ENCODE measurements at regions not wholly inside any gene's neighbourhood (a gene's known extent, or its start where the extent isn't known, plus 50 kb on each side); places are given as distances from the start of the nearest gene placed in this dataset.

DNA sequence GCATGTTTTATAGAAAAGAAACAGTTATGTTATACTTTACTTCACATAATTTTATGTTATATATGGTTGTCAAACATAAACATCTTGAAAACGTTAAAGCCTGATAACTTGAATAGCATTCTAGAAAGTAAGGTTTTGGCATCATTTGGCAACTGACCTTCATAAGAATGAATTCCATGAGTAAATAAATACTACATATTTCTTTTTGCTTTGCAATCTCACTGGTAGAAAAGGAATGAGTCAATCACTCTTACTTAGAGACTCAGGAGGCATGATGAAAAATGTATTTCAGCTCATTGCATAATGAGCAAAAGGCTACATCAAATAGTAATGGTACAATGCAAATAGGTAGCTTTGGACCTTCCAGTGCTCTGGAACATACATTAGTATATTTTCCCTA is 1381.9 kb downstream of the EFNB2 start:
- no peak for DNase-seq

DNA sequence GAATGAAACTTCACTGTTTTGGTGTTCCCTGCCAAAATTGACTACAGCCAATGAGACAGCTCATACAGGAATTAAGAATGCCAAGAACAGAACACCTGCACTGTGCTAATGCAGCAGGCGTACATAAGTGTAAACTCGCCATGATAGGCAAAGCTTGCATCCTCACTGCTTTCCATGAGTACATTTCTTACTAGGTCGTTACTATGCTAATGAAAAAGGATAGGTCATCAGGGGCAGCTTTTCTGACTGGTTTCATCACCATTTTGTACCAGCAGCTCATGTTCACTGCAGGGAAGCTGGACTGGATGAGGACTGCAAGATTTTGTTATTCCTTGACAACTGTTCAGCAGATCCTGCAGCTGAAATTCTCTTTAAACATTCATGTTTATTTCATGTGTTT is 1383.8 kb downstream of the EFNB2 start:
- no peak for DNase-seq

DNA sequence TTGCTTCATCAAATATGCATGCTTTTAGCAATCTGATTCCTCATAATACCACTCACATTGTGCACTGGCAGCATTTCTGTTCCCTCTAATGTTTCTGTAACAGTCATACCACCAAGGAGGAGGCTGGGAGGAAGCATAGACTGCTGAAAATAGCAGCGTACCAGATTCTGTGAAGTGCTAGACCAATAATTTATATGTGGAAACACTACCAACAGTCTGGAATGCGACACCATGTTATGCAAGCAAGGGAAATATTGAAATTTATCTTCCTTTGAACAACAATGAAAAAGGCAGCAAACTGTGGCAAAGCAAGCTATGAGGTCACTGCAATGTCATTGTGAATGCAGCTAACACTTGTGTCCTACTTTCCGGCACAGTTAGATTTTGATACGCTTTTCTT is 1388.0 kb downstream of the EFNB2 start:
- no peak for DNase-seq

DNA sequence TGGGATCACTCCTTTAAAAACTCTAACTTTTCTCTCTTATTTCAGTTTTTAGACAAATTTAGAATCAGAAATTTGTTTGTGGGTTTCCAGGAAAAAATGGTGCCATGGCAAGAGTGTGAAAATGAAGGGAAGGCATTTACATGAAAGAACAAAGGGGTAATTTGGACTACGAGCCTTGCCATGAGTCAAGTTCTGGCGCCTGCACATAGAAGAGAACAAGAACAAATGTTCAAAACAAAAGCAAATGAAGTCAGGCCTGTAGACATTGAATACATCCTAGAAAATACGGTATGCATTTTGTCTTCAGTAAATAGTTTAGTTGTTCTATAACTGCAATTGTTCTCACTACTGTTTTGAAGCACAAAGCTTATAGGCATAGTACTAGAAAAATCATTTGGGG is 1390.5 kb downstream of the EFNB2 start:
- no peak for DNase-seq

DNA sequence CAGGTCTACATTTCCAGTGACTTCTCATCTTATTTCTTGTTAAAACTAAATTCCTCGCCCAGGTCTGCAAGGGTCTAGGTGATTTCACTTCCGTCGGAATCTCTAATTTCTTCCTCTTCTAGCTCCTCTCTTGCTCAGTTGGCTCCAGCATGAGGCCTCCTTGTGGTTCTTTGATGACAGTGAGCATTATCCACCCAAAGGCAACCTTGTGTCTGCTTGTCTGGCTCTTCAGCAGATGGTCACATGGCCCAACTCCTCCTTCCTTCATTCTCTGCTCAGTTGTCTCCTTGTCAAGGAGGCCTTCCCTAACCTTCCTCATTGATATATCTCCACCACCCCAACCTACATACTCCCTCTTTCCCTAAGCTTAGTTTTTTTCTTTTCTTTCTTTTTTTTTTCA is 1391.4 kb downstream of the EFNB2 start:
- DNase-seq: no peak

DNA sequence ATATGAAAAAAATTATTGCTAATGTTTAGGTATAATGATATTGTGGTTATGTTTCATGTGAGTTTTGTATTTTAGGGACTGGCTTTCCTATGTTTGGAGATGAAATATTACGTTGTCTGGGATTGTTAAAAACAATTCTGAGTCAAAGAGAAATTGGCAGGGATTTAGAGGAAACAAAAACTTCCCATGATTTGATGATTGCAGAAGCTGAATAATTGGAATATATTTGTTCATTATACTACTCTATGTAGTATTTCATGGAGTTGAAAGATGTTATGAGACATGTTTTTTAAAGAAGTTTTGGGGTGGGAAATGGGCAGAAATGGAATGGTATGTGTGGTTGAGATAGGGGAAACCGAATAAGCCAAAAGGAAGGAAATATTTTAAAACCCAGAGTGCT is 1392.9 kb downstream of the EFNB2 start:
- DNase-seq: no peak

DNA sequence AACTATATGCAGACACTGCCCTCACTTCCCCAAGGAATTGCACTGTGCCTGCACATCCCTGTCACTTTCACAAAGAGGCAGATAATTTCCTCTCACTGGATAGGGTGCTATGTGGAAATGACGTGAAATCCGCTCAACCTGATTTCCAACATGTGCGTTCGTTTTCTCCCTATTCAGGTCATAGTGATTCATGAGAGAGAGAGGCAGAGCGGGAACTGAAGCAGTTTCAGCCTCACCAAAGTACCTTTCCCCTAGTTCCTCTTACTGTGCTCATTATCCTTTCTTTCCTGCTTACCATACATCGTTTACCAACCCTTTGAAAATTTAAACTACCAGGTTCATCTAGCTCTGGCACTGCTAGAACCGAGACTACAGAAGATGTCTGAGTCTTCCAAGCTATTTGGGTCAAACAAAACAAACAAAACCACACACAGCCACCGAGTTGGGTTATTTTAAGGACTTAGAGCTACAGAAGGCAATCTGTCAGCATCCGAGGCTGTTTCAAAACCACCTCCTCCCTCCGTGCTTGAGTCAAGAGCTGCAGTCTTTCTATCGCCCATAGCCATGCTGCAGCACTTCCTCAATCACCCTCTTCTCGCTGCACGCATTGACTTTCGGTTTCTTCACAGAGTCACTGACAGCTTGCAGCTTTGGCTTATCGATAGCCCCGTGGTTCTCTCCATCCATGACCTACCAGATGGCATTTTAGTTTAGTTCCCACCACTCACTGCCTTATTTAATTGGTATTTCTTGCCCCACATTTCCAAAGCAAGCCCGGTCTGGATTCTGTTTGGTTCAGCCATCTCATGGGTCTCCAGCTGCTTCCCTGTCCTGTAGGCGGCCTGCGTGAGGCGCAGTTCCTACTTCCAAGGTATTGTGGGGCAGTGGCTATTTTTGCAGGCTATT is 1395.8 kb downstream of the EFNB2 start:
- DNase-seq: peak; percentile 84

DNA sequence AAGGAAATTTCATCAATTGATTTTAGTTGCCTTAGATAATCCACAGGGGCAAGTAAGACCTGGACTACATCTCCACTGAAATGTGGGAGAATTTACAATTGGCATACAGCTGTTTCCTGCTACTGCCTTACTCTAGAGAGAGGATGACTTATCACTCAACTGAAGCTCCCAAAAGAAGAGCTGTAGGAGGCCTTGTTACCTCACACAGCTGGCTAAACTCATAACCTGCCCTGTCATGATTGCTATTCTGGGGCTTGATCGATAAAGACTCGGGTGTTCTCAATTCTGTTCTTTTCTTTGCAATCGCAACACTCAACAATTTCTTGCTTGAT is 1396.4 kb downstream of the EFNB2 start:
- DNase-seq: no peak

DNA sequence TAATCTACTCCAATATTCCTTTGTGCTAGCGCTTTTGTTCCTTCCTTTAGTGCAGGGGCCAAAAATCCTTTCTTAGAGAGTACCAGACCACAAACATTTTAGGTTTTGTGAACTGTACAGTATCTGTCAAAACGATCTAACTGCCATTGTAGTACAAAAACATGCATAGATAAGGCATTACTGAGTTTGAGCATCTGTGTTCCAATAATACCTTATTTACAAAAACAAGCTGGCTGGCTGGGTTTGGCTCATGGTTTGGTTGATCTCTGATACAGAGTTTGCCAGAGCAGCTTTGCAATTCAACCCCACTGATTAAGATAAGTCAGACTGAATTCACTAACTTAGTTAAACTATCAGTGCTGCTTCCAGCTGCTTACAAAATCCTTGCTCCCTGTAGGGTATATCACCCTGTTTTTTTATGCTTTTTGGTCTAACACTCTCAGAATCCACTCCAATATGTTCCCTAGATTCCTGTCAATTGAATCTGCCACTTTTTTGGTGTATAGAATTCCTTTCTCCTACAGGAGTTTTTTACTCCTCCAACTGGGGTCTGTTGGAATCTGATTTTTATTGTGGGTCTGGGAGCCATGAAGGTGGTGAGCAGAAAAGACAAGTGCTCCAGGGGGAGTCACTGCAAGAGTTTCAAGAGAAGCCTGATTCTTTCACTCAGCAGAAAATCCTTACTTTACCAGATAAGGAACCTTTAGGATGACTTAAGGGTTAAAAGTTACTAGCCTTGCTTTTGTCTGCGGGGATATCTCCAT is 1399.4 kb downstream of the EFNB2 start:
- DNase-seq: no peak

DNA sequence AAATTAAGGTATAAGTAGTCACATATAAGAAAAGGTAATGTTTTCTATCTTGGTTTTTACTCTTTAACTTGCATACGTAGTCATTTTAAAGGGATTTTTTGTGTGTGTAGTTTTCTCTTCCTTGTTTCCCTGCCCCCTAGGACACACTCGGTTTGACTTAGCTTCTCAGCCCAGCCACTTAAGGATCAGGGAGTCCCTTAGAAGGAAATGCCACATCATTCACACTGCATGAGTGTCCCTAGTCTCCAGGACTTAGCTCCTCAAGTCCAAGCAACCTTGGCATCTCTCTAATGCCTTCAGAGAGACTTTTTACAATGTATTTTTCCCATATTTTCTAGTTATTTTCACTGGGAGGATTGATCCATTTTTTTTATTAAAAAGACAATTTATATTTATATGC is 1407.7 kb downstream of the EFNB2 start:
- no peak for DNase-seq

DNA sequence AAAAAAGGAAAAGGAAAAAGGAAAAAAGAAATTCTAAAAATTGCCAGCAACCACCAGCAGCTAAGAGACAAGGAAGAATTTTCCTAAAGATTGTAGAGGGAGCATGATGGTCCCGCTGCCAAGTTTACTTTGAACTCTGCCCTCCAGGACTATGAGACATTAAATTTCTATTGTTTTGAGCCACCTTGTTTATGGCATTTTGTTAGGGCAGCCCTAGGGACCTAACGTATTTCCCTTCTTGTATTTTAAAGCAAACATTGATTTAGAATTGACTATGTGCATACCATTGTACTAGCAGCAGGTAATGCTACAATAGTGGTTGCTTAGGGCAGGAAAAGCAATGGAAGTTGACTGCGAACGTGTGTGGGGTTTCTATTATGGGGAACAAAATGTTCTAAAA is 1414.2 kb downstream of the EFNB2 start:
- DNase-seq: no peak

DNA sequence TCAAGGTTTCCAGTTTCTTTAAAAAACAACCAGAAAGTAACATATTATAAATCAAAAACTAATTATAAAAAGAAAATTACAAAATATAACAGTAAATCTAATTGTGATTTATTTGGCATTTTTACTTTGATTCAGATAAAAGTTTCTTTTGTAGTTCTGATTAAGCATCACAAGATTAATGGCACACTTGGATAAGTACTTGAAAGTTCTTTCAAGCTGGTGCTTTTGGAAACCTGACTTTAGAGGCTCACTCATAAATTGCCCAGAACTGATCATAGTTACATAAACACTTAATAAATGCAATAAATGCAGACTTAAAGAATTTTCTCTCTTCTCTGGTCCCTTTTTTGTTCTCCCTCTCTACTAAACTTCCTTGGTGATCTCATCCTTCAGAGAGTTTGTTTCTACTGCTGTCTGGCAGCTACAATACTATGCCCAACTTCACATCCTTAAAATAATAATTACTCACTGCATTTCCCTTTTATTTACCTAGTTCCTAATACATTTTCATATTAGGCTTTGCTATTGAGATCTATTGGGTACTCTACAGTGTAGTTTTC is 1417.0 kb downstream of the EFNB2 start:
- no peak for DNase-seq

DNA sequence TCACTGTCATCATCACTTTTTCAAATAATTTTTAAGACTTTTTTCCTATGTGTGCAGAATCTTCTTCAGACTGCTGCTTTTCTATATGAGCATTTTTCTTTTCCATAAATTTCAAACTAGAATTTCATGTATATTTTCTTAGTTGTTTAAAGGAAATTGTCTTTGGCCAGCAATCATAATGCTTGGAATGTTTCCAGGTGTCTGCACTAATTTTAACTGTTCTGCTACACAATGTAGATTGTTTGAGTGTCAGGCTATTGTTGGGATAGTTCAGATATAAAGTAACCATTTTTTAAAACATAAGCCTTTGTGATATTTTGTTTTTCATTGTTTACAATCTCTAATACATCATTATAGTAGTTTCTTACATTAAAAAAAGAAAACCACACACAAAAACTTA is 1418.5 kb downstream of the EFNB2 start:
- no peak for DNase-seq

DNA sequence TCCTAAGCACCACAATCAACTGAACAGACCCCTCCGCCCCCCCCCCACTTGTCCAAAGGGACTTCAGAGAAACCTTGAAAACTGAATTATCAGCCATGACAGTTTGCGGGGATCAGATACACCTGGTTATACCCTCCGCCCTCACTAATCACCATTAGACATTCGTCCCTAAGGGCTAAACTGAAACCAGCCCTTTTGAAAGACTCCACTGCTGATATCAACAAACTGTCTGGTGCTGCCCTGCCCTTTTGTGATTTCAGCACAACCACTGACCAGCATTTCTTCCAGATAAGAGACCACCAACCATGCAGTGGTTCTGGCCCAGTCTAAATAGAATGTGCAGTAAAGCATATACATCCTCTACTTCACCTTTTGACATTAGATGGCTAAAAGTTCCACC is 1422.9 kb downstream of the EFNB2 start:
- no peak for DNase-seq

DNA sequence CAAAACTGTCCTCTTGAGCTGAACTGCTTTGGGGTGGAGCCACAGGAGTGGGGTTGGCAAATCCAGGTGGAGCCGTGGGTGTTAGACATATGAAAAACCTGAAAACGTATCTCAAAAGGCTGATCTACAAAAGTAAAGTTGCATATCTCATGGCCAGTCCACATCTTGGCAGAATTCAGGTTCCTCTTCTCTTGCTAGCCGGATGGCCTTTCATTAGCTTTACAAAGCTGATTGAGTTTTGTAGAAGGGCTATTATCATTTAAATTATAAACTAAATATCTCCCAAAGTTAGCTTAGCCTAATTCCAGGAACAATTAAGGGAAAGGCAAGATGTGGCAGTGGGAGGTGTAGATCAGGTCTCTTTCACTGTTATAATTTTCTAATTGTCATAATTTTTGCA is 1427.7 kb downstream of the EFNB2 start:
- DNase-seq: no peak

DNA sequence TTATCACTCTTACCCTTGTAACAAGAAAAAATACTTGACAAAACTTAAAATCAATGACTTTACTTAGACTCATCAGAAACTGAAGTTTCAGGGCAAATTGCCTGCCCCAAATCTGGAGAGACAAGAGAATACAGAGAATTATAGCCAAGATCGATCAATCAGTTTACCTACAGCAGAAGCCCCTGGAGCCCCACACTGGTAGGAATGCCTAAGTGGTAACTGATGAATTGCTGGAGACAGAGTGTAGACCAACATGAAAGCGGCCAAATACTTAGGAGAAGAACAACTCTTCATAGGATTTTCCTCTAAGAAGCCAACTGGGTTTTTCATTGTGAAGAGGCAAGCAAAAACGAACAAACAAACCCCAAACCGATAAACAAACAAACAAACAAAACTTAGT is 1430.0 kb downstream of the EFNB2 start:
- no peak for DNase-seq

DNA sequence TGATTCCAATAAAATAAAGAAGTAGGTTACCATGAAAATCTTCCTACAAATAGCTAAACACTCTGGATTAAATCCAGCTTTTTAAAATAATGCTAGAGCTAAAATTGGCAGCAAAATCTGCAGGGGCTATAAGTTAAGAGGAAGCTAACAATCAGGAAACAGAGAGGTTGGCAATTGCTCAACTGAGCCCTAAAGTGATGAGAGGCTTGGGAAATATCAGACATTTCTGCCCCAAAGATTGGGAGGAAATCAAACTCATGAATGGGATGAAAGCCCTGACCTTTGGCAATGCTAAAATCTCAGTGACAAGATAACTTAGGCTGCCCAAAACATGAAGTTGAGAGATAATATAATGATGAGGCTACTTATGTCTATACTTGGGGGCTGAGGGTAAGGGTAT is 1437.9 kb downstream of the EFNB2 start:
- no peak for DNase-seq

DNA sequence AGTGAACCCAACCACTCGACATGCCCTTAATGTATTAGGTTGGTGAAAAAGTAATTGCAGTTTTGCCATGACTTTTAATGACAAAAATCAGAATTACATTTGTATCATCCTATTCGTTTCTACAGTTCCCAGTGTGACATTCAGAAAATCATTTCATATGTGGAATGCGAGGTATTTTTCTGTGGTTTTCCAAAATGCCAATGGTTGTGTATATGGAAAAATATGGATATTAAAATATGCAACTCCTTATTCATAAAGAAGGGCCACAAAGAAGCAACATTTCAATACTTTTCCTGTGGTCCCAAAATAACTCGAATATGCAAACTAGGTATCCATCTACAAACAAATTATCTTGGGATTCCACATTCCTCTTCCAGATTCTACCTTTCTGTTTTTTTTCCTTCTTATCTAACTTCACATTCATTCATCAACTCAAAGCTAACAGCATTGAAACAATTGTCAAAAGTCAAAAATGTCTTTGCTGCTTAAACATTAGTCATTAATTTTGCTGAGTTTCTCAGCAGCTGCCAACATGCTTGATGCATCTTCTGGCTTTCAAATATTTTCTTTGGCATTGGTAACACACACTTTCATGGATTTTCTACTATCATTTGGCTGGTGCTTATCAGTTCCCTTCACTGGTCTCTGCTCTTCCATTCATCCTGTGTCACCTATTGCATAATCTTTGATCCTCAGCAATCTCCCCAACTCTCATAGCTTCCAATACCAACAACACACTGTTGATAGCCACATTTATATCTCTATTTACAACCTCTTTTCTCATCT is 1445.4 kb downstream of the EFNB2 start:
- DNase-seq: no peak

DNA sequence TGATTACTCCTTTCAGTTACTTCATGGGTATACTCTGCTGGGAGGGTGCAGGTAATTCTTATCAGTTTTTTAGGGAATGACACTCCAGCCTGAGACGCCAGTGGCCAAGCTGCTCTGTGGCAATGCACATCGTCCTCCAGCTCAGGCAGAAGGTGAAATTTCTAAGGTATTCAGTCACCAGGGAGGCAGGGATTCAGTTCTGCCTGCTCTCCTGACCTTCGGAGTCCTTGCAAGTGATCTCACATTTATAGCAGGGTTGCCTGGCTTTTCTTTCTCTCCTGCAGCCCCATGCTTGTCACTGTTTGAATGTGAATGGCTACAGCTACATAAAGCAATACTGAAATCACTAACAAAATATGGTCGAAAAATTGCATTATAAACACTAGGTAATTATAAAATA is 1447.5 kb downstream of the EFNB2 start:
- DNase-seq: no peak

DNA sequence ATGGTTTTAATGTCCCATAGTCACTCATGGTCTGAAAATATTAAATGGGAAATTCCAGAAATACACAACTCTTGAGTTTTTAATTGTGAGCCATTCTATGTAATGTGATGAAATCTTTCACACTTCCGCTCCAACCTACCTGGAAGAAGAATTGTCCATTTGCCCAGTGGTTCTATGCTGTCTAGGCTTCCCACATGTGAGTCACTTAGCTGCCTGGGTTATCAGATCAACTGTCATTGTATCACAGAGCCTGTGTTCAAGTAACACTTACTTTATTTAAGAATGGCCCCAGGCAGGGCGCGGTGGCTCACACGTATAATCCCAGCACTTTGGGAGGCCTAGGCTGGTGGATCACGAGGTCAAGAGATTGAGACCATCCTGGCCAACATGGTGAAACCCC is 1450.5 kb downstream of the EFNB2 start:
- no peak for DNase-seq

DNA sequence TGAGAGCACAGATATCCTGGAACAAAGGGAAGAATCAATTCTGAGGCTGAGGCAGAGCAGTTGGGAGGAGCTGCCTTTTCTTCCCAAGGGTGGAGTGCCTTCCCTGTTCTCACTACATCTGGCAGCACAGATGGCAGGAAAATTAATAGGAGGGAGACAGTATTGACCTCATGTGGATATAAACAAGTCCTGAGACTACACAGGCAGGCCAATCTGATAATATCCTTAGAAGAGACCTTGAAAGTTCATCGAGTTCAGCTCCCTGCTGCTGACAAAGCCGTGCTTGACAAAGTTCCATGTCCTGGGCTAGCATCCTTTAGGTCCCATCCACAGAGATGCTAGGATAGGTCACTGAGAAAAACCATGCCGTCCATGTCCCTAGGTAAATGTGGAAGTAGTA is 1451.5 kb downstream of the EFNB2 start:
- no peak for DNase-seq

DNA sequence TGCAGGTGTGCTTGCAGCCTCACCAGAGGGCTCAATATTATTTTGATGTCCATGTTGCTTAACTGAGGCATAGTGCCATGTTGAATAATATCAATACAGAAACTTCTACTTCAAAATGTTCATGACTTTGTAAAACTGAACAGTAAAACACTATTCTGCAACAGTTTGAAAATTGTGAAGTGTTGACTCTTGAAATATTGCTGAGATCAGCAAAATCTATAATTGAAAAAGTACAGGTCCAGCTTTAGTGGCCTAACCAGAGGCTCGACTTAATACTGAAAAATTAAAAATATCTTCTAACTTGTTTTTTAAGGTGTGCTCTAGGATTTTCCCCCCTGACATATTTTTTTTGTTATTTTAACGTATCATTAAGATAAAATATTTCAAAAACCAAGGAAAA is 1460.7 kb downstream of the EFNB2 start:
- DNase-seq: no peak

DNA sequence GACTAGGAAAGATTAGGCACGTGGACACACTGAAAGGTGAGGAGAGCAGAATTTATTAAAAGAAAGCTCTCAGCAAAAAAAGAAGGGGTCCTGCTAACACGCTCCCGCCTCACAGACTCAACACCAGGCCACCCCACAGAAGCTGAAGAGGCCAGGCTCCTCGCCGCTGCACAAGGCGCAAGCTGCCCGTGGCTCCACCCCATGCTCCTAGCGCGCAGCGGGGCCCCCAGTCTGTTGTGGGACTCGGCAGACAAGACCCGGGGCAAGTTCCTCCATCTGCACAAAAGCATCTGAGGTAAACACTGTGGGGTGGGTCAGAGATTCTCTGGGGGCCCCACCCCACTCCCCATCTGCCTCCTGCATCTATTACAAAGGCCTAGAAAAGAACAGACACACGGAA is 1462.4 kb downstream of the EFNB2 start:
- no peak for DNase-seq

Measured in activated CD8-positive, alpha-beta memory T cell treated with anti-CD3 and anti-CD28 coated beads for 24 hours (primary cell).